Uterus (tissue), 2 donors: ENCODE measurements at regions not wholly inside any gene's neighbourhood (a gene's known extent, or its start where the extent isn't known, plus 50 kb on each side); places are given as distances from the start of the nearest gene placed in this dataset.

ENCODE experiments used
- POLR2A ChIP-seq, 2 donors: fragments of 450-650 bp; IDR thresholded peaks; one replicate each; pipeline ENCODE4 v1.6.1; 2016; ENCODE audit warnings: antibody characterized with exemption in 2 of 2, mild to moderate bottlenecking in 1 of 2, moderate library complexity in 1 of 2
- TF ChIP-seq, protein P1 (sequence below), 4 experiments: fragments of 200-600 bp in 2 of 4; fragments of 450-650 bp in 2 of 4; sonication (generic) in 2 of 4; IDR thresholded peaks; one replicate each; pipeline ENCODE4 v1.5.1; 2016 to 2019; ENCODE audit warnings: antibody characterized with exemption in 4 of 4, mild to moderate bottlenecking in 2 of 4, moderate library complexity in 1 of 4

DNA sequence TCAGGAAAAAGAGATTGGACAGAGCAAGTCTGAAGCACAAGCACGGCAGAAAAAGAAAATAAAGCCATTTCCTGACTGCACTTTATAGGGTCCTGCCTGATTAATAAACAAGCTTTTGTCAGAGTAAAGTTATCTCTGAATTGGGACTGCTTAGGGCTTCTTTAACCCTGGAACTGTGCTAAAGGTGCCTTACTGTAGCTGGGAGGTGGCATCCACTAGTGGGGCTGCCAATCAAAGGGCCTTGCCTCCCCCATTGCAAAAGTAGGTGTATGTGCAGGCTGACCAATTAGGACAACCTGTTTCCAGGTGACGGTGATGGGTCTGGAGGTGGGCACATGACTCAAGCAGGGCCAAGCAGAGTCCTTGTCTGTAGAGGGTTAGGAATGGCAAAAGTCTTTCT, 57.4 kb upstream of the RAPH1 start:
- TF ChIP-seq, protein P1, sequence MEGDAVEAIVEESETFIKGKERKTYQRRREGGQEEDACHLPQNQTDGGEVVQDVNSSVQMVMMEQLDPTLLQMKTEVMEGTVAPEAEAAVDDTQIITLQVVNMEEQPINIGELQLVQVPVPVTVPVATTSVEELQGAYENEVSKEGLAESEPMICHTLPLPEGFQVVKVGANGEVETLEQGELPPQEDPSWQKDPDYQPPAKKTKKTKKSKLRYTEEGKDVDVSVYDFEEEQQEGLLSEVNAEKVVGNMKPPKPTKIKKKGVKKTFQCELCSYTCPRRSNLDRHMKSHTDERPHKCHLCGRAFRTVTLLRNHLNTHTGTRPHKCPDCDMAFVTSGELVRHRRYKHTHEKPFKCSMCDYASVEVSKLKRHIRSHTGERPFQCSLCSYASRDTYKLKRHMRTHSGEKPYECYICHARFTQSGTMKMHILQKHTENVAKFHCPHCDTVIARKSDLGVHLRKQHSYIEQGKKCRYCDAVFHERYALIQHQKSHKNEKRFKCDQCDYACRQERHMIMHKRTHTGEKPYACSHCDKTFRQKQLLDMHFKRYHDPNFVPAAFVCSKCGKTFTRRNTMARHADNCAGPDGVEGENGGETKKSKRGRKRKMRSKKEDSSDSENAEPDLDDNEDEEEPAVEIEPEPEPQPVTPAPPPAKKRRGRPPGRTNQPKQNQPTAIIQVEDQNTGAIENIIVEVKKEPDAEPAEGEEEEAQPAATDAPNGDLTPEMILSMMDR (IDR thresholded peaks at IDR 0.05) = no peak
- TF ChIP-seq POLR2A (IDR thresholded peaks at IDR 0.05) = no peak
